HG03280 (cell line): ENCODE measurements at regions not wholly inside any gene's neighbourhood (a gene's known extent, or its start where the extent isn't known, plus 50 kb on each side); places are given as distances from the start of the nearest gene placed in this dataset.

Experiments
- ATAC-seq: cut with Tn5 transposase; IDR thresholded peaks from one replicate; pipeline ENCODE4 v1.9.1; 2021; ENCODE audit warnings: mild to moderate bottlenecking, moderate library complexity; ENCODE audit not compliant: unreplicated experiment

DNA sequence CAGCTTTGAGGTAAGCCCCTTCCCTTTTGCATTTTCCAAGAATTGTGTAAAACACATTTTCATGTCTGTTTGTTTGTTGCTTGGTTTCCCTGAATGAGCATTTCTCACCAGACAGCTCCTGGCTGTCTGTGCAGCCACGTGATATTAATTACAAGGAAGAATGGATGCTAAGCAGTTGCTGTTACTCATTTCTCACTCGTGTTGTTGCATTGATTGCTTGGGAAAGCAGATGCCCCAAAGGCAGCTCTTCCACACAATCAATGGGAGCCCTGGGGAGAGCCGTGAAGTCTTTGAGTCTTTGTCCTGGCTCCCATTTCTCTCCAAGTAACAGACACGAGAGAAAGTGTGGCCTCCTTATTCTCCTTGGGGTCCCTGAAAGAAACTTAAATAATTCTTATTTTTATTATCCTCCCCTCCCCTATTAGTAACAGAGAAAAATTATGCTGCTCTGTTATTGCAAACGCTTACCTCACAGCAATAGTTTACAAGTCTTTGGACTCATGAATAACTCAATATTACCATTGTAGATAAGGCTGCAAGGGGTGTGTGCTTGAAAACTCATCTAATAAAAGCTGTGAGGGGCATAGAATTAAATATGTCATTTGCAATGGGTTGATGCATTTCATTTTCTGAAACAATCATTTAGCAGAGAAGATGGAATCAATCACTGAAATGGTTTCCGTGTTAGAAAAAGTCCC, 127.7 kb upstream of the CAMK1G start:
- no peak for ATAC-seq

DNA sequence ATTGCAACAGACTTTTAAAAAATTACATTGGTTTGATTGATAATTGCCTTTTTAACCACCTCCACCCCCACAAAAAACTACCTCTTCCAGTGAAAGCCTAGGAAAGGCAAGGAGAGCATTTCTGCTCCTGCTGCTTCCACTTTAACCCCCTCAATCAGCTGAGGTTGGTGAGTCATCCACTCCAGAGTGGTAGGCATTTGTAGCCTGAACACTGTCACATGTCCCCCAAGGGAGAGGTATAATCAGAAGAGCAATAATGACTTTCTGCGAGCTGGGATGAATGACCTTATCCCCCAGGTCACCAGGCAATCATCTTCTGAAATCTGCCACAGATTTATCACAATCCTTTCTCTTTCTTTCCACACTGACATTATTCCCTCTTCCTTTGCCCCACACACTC, 126.6 kb upstream of the CAMK1G start:
- ATAC-seq: no peak

DNA sequence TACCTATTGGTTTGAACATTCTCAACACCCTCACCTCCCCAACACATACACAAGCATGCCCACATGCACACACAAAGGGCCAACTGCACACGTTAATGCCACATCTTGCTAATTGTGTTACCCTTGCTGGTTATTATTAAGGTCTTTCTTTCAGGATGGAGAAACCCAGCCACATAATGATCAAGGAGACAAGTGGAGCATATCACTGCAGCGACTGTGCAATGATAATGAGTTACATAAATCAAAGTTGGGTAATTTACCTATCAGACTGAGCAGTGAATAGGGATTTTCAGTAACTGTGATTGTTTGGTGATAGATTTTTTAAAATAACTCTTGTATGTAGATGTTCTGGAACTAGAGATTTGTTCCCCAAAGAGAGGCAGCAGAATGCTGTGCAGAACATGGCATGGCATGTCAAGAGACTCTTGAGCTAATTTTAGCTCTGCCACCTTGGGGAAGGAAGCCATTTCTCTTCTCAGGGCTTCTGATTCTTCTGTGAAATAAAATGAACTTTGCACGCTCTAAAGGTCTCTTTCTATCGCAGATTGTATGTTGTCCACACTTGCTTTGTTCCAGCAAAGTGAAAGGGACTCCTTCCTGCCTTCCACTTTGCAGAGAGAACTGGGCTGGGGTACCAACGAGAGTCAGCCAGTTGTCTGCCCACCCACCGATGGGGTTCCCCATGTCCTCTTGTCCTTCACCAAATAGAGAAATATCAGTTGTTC, 126.0 kb upstream of the CAMK1G start:
- no peak for ATAC-seq

DNA sequence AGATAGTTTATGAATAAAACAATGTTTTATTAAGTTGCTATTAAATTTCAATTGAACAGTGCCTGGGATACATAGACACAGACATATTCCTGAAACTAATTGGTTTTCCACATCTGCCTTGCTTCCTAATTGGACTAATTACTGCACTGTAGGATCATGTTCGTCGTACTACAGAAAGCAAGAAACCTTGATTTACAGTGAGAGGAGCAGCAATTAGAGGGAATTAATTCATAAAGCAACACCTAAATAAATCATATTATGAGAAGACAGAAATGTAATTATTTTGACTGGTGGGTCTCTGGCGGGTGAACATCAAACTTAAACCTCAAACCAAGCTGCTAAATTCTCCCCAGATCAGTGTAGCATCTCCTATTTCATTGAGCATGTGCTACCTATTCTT, 124.6 kb upstream of the CAMK1G start:
- ATAC-seq: no peak

DNA sequence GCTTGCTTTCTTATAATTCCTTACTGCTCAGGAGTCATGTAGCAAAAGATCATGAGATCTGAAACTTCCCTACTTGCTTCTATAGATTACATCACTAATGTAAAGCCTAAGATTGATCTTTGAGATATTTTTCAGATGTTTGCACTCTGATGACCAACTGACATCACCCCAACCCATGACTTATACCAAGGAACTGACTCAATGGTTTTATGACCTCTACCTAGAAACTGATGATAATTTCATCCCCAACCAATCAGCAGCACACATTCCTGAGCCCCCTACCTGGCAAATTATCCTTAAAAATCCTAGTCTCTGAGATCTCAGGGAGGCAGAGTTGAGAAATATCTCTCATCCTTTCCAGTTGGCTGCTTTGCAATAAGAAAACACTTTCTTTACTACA, 122.3 kb upstream of the CAMK1G start:
- no peak for ATAC-seq

DNA sequence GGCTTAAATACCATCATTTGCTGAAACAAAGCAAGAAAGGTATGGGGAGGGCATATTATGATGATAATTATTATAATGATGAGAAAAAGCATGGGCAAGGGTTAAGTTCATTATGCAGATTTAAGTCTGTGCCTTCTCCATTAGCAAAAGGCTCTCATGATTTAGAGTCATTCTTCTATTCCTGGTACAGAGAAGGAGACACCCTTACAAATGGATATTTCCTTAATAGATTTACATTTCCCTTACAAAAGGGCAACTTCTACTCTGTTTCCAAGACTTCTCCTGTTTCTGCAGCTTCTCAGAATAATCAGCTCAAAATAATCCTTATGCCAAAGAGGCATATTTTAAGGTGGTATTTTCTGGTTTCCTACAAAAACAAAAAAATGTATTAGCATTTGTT, 121.1 kb upstream of the CAMK1G start:
- ATAC-seq: no peak

DNA sequence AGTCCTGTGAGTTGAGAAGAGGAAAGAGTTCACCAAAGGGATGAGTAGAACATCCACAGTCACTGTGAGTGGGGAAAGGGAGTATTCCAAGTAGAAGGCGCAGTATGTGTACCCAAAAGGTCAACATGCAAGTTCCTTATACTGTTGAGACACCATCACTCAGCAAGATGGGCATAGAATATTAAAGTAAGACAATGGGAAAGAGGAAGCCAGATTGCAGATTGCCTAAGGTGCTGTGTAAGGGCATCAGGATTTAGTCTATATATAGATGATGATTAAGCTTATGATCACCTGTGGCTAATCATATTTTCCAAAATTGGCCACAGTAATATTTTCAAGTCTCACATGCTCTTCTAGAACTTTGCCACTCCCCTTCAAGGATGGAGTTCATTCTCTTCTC, 120.1 kb upstream of the CAMK1G start:
- no peak for ATAC-seq

DNA sequence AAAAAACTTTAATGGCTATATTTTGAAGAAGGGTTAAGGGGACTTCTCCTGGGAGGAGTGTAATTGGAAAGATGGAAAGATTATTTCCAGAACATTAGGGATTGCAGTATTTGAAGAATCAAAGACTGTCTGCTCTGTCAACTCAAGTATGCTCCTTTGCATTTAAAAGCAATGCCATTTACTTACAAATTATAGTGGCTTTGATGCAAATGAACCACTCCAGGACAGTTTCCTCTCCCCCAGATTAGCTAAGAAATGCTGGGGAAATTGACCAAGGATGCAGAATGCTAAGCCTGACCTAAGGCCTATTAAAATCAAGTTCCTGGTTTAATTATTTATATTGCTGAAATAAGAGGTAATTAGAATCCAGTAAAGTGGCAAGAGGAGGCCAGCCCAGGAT, 110.5 kb upstream of the CAMK1G start:
- ATAC-seq: no peak

DNA sequence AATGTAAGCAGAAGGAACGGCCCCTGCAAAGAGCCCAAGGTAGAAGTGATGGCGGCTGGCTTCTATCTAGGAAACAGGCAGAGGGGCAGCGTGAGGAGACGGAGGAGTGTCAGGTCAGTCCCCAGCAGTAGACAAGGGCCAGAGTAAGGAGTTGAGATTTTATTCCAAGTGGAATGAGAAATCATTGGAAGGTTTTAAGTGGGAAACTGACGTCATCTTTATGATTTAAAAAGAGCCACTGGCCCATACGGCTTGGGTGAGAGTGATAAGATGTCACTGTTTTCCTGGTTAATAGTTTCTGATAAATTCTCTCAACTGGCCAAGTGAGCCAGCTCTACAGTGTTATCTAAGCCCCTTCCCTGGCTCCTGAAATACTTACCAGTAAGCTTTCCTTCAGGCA, 103.2 kb upstream of the CAMK1G start:
- no peak for ATAC-seq

DNA sequence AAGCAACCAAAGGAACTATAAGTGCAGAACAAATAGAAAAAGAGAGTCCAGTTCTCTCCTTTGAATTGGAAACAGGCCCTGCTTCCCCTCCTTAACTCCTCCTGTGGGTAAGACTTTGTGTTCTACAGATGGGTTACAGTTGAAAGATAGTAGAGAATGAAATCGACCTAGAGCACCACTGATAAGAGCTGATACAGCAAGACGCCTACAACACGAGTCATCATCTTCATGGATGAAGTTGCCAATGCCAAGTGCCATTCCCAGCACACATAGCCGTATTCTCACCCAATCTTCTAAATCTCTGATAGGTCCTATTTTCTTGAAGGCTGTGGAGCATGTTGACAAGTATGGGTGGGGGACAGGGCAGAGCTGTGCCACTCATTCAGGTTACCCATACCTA, 99.8 kb upstream of the CAMK1G start:
- ATAC-seq: no peak

DNA sequence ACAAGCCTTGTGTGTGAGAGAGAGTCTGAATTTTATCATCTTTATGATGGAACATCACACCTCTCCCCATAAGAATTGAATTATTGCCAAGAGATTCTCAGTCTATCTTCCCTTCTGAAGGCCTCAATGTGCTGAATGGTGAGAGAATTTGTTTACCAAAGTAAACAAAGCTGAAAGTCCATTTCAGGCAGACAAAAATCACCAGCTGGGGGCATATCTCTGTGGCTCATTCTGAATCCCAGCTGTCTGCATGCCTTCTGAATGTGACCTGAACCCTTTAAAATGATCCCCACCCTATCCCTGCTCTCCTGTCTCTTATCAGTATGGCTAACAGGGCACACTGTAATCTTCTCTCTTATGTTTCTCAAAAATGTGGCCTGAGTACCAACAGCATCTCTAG, 99.1 kb upstream of the CAMK1G start:
- no peak for ATAC-seq

DNA sequence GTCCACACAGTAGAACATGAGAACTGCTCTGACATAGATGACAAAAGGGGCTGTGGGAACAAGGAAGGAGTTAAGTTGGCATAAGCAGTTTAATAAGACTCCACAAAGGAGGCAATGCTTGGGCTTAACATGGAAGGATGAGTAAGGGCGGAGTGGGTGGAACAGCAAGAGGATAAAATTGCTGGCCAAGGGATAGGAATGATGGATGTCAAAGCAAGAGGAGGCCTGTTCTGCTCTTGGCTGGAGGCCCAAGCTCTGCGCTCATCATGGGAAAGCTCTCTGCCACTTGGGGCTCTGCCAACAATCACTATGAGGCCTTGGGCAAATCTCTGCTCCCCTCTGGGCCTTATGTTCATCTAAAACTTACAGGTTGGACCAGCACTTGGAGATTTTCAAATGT, 98.3 kb upstream of the CAMK1G start:
- ATAC-seq: no peak

DNA sequence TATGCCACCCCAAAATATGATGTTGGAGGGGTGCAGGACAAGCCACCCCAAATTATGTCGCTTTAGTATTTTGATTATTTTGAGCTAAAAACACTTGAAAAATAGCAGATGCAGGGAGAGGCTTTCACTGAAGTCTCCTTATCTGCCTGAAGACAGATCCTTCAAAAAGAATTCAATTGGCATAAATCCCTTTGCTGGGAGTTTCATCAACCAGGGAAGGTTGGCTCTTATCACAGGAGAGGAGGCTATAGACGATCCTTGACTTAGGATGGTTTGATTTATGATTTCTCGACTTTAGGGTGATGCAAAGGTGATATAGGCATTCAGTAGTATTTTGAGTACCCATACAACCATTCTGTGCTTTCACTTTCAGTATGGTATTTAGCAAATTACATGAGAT, 97.8 kb upstream of the CAMK1G start:
- ATAC-seq: no peak

DNA sequence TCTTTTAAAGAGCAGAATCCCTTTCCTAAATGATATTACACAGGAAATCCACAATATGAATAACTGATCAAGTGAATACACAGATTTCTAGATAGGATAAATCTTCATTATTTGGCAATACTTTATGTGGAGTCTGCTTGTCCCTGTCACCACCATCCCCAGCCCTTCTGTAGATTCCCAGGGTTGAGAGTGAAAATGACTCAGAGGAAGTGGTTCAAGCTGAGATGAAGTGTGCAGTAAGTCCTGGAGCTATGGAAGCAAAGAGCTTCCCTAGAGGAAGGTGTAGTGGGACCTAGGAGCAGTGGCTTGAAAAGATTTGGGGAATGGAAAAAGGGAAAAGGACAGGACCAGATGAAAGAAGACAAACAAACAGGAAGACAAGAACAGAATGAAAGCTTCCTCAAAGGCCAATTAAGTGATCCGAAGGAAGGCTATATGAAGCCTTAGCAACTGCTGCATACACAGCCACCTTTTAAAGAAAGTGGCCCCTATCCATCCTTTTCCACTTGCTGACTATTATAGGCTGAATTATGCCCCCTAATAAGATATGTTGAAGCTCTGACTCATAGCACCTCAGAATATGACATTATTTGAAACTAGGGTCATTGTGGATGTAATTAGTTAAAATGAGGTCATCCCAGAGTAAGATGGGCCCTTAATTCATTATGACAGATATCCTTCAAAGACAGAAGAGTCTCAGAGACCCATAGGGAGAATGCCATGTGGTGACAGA, 96.5 kb upstream of the CAMK1G start:
- no peak for ATAC-seq

DNA sequence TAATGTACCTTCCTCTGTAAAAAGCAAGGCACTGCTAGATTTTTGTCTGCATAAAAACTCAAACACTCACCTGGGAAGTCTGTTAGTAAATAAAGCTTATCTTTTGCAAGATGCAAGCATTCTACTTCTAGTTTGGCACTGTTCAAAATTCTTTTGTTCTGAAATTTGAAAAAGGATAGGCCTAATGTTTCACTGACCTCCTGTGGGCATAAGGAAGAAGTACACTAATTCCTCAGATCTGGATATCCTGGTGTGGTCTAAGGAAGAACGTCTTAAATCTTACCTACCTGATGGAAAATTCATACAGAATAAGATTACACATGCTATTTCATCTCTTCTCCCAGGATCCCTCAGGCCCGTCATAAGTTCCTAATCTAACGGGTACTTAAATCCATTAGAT, 93.5 kb upstream of the CAMK1G start:
- no peak for ATAC-seq

DNA sequence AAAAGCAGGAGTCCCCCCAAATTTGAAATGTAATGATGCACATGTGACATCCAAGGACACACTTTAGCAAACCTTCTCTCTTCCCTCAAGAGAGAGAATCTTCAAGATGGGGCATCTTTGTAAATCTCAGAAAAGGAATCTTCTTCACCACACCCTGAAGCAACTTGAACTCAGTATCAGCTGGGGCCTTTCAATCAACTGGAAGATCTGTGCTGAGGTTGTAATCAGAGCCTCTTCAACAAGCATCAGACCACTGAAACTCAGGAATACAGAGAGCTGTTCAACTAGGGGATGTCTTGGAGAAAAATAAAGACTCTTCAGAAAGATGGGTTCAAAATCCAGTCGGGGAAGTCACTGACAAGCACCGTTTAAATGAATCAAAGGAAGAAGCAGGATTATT, 92.5 kb upstream of the CAMK1G start:
- no peak for ATAC-seq

DNA sequence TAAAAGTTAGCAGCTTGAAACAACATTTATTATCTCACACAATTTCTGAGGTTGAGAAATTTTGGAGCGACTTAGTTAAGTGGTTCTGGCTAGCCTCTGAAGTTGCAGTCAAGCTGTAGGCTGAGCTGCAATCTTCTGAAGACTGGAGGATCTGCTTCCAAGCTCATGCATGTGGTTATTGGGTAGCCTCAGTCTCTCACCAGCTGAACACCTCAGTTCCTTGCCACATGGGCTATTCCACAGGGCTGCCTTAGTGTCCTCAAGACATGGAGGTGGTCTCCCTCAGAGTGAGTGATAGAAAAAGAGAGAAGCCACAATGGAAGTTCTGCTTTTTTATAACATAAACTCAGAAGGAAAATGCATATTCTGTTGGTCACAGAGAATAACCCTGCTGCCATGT, 92.0 kb upstream of the CAMK1G start:
- no peak for ATAC-seq

DNA sequence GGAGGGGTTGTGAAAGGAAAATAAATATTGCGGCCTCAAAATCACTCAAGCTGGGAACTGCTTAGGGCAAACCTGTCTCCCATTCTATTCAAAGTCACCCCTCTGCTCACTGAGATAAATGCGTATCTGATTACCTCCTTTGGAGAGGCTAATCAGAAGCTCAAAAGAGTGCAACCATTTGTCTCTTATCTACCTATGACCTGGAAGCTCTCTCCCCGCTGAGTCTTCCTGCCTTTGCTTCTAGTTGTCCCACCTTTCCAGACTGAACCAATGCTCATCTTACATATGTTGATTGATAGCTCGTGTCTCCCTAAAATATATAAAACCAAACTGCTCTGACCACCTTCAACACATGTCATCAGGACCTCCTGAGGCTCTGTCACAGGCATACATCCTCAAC, 91.6 kb upstream of the CAMK1G start:
- ATAC-seq: no peak

DNA sequence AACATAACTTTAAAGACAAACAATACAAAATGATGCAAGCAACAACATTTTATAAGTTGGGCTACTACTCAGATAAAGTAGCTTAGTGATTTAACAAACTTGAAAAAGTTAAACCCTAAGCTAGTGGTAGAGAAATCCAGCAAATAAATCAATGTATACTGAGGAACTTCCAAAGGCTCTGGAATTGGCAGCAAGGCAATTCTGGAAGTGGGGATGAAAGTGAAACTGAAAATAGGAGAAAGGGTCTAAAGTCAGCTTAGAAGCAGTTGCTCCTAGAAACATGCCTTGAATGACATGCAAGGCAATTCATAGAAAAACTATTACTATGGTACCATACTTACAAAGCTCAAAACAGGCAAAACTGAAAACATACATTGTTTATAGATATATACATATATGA, 90.0 kb upstream of the CAMK1G start:
- no peak for ATAC-seq

DNA sequence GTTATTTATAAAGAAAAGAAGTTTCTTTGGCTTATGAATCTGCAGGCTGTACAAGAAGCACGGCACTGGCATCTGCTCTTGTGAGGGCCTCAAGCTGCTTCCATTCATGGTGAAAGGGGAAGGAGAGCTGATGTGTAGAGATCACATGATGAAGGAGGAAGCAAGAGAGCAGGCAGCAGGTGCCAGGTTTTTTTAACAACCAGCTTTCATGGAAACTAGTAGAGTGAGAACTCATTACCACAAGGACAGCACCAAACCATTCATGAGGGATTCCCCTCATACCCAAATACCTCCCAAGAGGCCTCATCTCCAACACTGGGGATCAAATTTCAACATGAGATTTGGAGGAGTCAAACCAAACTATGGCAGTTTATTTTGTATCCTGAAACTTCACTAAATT, 85.8 kb upstream of the CAMK1G start:
- no peak for ATAC-seq

DNA sequence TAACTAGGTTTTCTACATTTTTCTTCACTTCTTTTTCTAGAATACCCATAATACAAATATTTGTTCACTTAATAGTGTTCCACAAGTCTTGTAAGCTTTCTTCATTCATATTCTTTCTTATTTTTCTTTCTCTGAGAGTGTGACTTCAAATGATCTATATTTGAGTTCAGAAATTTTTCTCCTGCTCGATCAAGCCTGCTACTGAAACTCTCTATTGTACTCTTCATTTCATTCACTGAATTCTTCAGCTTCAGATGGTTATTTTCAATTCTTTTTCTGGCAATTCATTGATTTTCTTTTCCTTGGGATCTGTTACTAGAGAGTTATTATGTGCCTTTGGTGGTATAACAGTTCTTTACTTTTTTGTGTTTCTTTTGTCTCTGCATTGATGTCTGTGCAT, 82.5 kb upstream of the CAMK1G start:
- no peak for ATAC-seq

DNA sequence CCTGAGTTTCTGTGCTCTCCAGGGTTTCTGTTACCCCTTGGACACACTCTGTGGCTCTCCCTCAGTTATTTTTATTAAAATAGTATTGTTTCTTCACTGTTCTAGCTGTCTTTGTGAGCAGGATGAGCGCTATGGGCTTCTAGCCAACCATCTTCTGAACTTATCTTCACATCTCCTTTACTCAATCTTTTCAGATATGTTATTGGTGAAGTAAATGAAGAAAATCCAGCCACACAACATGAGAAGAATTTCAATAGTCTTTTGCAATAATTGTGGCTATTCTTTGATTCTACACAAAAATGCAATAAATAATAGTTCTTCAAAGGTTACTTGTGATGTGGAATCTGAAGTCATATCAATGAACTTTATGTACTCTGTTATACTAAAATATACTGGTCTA, 80.3 kb upstream of the CAMK1G start:
- ATAC-seq: no peak
